ENCODE measurements at regions not wholly inside any gene's neighbourhood (a gene's known extent, or its start where the extent isn't known, plus 50 kb on each side); places are given as distances from the start of the nearest gene placed in this dataset.

GRCh38 chr10:104527013-104527412 lies 114.1 kb upstream of the SORCS3 start:
- 50% methylated on average over 1 of the region's 1 CpG; no CpG with 5 or more reads in 1 of the 2 experiments for WGBS, 2 experiments (ENCODE audit: insufficient coverage in 2 of 2)
- no peak overlapping the region for H3K27ac ChIP-seq (ENCODE audit: low read depth, low read length, severe bottlenecking)
- no peaks in the 10 kb centered on the region for H3K36me3 ChIP-seq (ENCODE audit: control insufficient read depth, insufficient read depth, low read length)
- no peak overlapping the region for H3K4me3 ChIP-seq (ENCODE audit: extremely low read depth, insufficient read depth, low read length, poor library complexity, severe bottlenecking)
- H3K9me3 ChIP-seq (ENCODE audit: control insufficient read depth, low read length), result no peaks in the 10 kb centered on the region
- H3K4me1 ChIP-seq (ENCODE audit: control insufficient read depth, insufficient read depth, low read length, poor library complexity, severe bottlenecking), result no peaks in the 10 kb centered on the region

GRCh38 chr10:104540181-104540580 lies 100.9 kb upstream of the SORCS3 start:
- H3K4me1 ChIP-seq (ENCODE audit: control insufficient read depth, insufficient read depth, low read length, poor library complexity, severe bottlenecking), result no peaks in the 10 kb centered on the region
- 92 to 97% methylated on average over 3 of the region's 3 CpGs for WGBS, 2 experiments (ENCODE audit: insufficient coverage in 2 of 2)

GRCh38 chr10:104541820-104542219 lies 99.3 kb upstream of the SORCS3 start:
- Histone ChIP-seq H3K27ac (ENCODE audit: low read depth, low read length, severe bottlenecking) (no peak overlapping the region), H3K4me1 (ENCODE audit: control insufficient read depth, insufficient read depth, low read length, poor library complexity, severe bottlenecking) (no peaks in the 10 kb centered on the region), H3K9me3 (ENCODE audit: control insufficient read depth, low read length) (no peaks in the 10 kb centered on the region), H3K4me3 (ENCODE audit: extremely low read depth, insufficient read depth, low read length, poor library complexity, severe bottlenecking) (no peak overlapping the region), H3K36me3 (ENCODE audit: control insufficient read depth, insufficient read depth, low read length) (no peaks in the 10 kb centered on the region)
- 71 to 91% methylated on average over 3 to 4 of the region's 4 CpGs for whole genome bisulfite sequencing, 2 experiments (ENCODE audit: insufficient coverage in 2 of 2)

More at GRCh38 chr10:104540181-104540580, 100.9 kb upstream of the SORCS3 start:
- no peaks in the 10 kb centered on the region for H3K9me3 ChIP-seq (ENCODE audit: control insufficient read depth, low read length)
- H3K27ac ChIP-seq (ENCODE audit: low read depth, low read length, severe bottlenecking), result no peak overlapping the region
- H3K4me3 ChIP-seq (ENCODE audit: extremely low read depth, insufficient read depth, low read length, poor library complexity, severe bottlenecking), result no peak overlapping the region
- no peaks in the 10 kb centered on the region for H3K36me3 ChIP-seq (ENCODE audit: control insufficient read depth, insufficient read depth, low read length)

GRCh38 chr10:104546336-104546735 lies 94.8 kb upstream of the SORCS3 start:
- no peaks in the 10 kb centered on the region for H3K36me3 ChIP-seq (ENCODE audit: control insufficient read depth, insufficient read depth, low read length)
- H3K4me1 ChIP-seq (ENCODE audit: control insufficient read depth, insufficient read depth, low read length, poor library complexity, severe bottlenecking), result no peaks in the 10 kb centered on the region
- WGBS, 2 experiments (ENCODE audit: insufficient coverage in 2 of 2), result 100% methylated on average over 1 of the region's 4 CpGs; no CpG with 5 or more reads in 1 of the 2 experiments
- H3K4me3 ChIP-seq (ENCODE audit: extremely low read depth, insufficient read depth, low read length, poor library complexity, severe bottlenecking), result no peak overlapping the region
- no peaks in the 10 kb centered on the region for H3K9me3 ChIP-seq (ENCODE audit: control insufficient read depth, low read length)
- H3K27ac ChIP-seq (ENCODE audit: low read depth, low read length, severe bottlenecking), result no peak overlapping the region

GRCh38 chr10:104546756-104547155 lies 94.3 kb upstream of the SORCS3 start:
- Histone ChIP-seq H3K4me3 (ENCODE audit: extremely low read depth, insufficient read depth, low read length, poor library complexity, severe bottlenecking) (no peak overlapping the region), H3K27ac (ENCODE audit: low read depth, low read length, severe bottlenecking) (no peak overlapping the region), H3K36me3 (ENCODE audit: control insufficient read depth, insufficient read depth, low read length) (no peaks in the 10 kb centered on the region), H3K9me3 (ENCODE audit: control insufficient read depth, low read length) (no peaks in the 10 kb centered on the region), H3K4me1 (ENCODE audit: control insufficient read depth, insufficient read depth, low read length, poor library complexity, severe bottlenecking) (no peaks in the 10 kb centered on the region)
- WGBS, 2 experiments (ENCODE audit: insufficient coverage in 2 of 2), result 43 to 100% methylated on average over 1 of the region's 3 CpGs

GRCh38 chr10:104548090-104548489 lies 93.0 kb upstream of the SORCS3 start:
- no peaks in the 10 kb centered on the region for H3K9me3 ChIP-seq (ENCODE audit: control insufficient read depth, low read length)
- WGBS, 2 experiments (ENCODE audit: insufficient coverage in 2 of 2), result no CpG with 5 or more reads among the region's 2 CpGs
- H3K4me3 ChIP-seq (ENCODE audit: extremely low read depth, insufficient read depth, low read length, poor library complexity, severe bottlenecking), result no peak overlapping the region

GRCh38 chr10:104556831-104557230 lies 84.3 kb upstream of the SORCS3 start:
- Histone ChIP-seq H3K9me3 (ENCODE audit: control insufficient read depth, low read length) (no peaks in the 10 kb centered on the region), H3K36me3 (ENCODE audit: control insufficient read depth, insufficient read depth, low read length) (no peaks in the 10 kb centered on the region), H3K4me3 (ENCODE audit: extremely low read depth, insufficient read depth, low read length, poor library complexity, severe bottlenecking) (no peak overlapping the region), H3K27ac (ENCODE audit: low read depth, low read length, severe bottlenecking) (no peak overlapping the region), H3K4me1 (ENCODE audit: control insufficient read depth, insufficient read depth, low read length, poor library complexity, severe bottlenecking) (no peaks in the 10 kb centered on the region)
- 64 to 100% methylated on average over 1 to 2 of the region's 2 CpGs for WGBS, 2 experiments (ENCODE audit: insufficient coverage in 2 of 2)

More at GRCh38 chr10:104548090-104548489, 93.0 kb upstream of the SORCS3 start:
- H3K27ac ChIP-seq (ENCODE audit: low read depth, low read length, severe bottlenecking), result no peak overlapping the region
- H3K36me3 ChIP-seq (ENCODE audit: control insufficient read depth, insufficient read depth, low read length), result no peaks in the 10 kb centered on the region
- no peaks in the 10 kb centered on the region for H3K4me1 ChIP-seq (ENCODE audit: control insufficient read depth, insufficient read depth, low read length, poor library complexity, severe bottlenecking)

- no peaks in the 10 kb centered on the region for H3K9me3 ChIP-seq (ENCODE audit: control insufficient read depth, low read length)
- WGBS, 2 experiments (ENCODE audit: insufficient coverage in 2 of 2), result 100% methylated on average over 3 to 5 of the region's 6 CpGs
- no peaks in the 10 kb centered on the region for H3K4me1 ChIP-seq (ENCODE audit: control insufficient read depth, insufficient read depth, low read length, poor library complexity, severe bottlenecking)
- H3K4me3 ChIP-seq (ENCODE audit: extremely low read depth, insufficient read depth, low read length, poor library complexity, severe bottlenecking), result no peak overlapping the region
- H3K36me3 ChIP-seq (ENCODE audit: control insufficient read depth, insufficient read depth, low read length), result no peaks in the 10 kb centered on the region
- H3K27ac ChIP-seq (ENCODE audit: low read depth, low read length, severe bottlenecking), result no peak overlapping the region
Measured at GRCh38 chr10:104557966-104558365, 83.1 kb upstream of the SORCS3 start.

- Histone ChIP-seq H3K4me1 (ENCODE audit: control insufficient read depth, insufficient read depth, low read length, poor library complexity, severe bottlenecking) (no peaks in the 10 kb centered on the region), H3K27ac (ENCODE audit: low read depth, low read length, severe bottlenecking) (no peak overlapping the region), H3K36me3 (ENCODE audit: control insufficient read depth, insufficient read depth, low read length) (no peaks in the 10 kb centered on the region), H3K9me3 (ENCODE audit: control insufficient read depth, low read length) (no peaks in the 10 kb centered on the region), H3K4me3 (ENCODE audit: extremely low read depth, insufficient read depth, low read length, poor library complexity, severe bottlenecking) (no peak overlapping the region)
- WGBS, 2 experiments (ENCODE audit: insufficient coverage in 2 of 2), result 76 to 89% methylated on average over 1 to 3 of the region's 5 CpGs
Measured at GRCh38 chr10:104559935-104560334, 81.2 kb upstream of the SORCS3 start.

- no peak overlapping the region for H3K4me3 ChIP-seq (ENCODE audit: extremely low read depth, insufficient read depth, low read length, poor library complexity, severe bottlenecking)
- WGBS, 2 experiments (ENCODE audit: insufficient coverage in 2 of 2), result no CpG with 5 or more reads among the region's 1 CpG
- no peaks in the 10 kb centered on the region for H3K36me3 ChIP-seq (ENCODE audit: control insufficient read depth, insufficient read depth, low read length)
- H3K4me1 ChIP-seq (ENCODE audit: control insufficient read depth, insufficient read depth, low read length, poor library complexity, severe bottlenecking), result no peaks in the 10 kb centered on the region
- no peaks in the 10 kb centered on the region for H3K9me3 ChIP-seq (ENCODE audit: control insufficient read depth, low read length)
- no peak overlapping the region for H3K27ac ChIP-seq (ENCODE audit: low read depth, low read length, severe bottlenecking)
Measured at GRCh38 chr10:104563051-104563450, 78.0 kb upstream of the SORCS3 start.

GRCh38 chr10:104563548-104563947 lies 77.5 kb upstream of the SORCS3 start:
- Histone ChIP-seq H3K9me3 (ENCODE audit: control insufficient read depth, low read length) (no peaks in the 10 kb centered on the region), H3K4me1 (ENCODE audit: control insufficient read depth, insufficient read depth, low read length, poor library complexity, severe bottlenecking) (no peaks in the 10 kb centered on the region), H3K36me3 (ENCODE audit: control insufficient read depth, insufficient read depth, low read length) (no peaks in the 10 kb centered on the region), H3K27ac (ENCODE audit: low read depth, low read length, severe bottlenecking) (no peak overlapping the region), H3K4me3 (ENCODE audit: extremely low read depth, insufficient read depth, low read length, poor library complexity, severe bottlenecking) (no peak overlapping the region)

All from mesodermal cell (in vitro differentiated cells).